AG09319 (cell line): ENCODE measurements at regions not wholly inside any gene's neighbourhood (a gene's known extent, or its start where the extent isn't known, plus 50 kb on each side); places are given as distances from the start of the nearest gene placed in this dataset.
"Not testable (repeated sequence)": the region's sequence is repeated elsewhere in the genome, so short reads cannot be mapped to it uniquely, and the experiment has no call there.

Source experiments
- DNase-seq: peaks from one replicate; pipeline ENCODE4 v3.0.0-alpha.2; 2010; ENCODE audit warnings: low read depth; ENCODE audit errors: extremely low read depth
- CTCF ChIP-seq: IDR thresholded peaks from 2 replicates; pipeline ENCODE4 v1.5.1; 2011; ENCODE audit warnings: low read depth, mild to moderate bottlenecking, inconsistent platforms, low read length, moderate library complexity

GRCh38 chr22:27597703-27598444, 203.7 kb downstream of the MN1 start:
- no peak for DNase-seq
- no peak for TF ChIP-seq CTCF

GRCh38 chr22:27598792-27599191, 202.8 kb downstream of the MN1 start:
- no peak for DNase-seq
- TF ChIP-seq CTCF, result no peak

- DNase-seq, result no peak
These were observed 200.4 kb downstream of the MN1 start for GRCh38 chr22:27601195-27601594.

GRCh38 chr22:27602390-27602789, 199.2 kb downstream of the MN1 start:
- no peak for DNase-seq
- no peak for TF ChIP-seq CTCF

More at GRCh38 chr22:27601195-27601594, 200.4 kb downstream of the MN1 start:
- no peak for TF ChIP-seq CTCF

GRCh38 chr22:27603111-27603799, 198.3 kb downstream of the MN1 start:
- no peak for DNase-seq
- TF ChIP-seq CTCF, result no peak

GRCh38 chr22:27603800-27604144, 197.8 kb downstream of the MN1 start:
- TF ChIP-seq CTCF, result no peak
- no peak for DNase-seq

GRCh38 chr22:27605390-27605789, 196.2 kb downstream of the MN1 start:
- DNase-seq, result no peak
- no peak for TF ChIP-seq CTCF

GRCh38 chr22:27607750-27608149, 193.8 kb downstream of the MN1 start:
- not testable (repeated sequence) for DNase-seq
